Activated CD4-positive, alpha-beta memory T cell treated with anti-CD3 and anti-CD28 coated beads, Interleukin-2, amount 10 ng/mL, durations not matched to agents 7 days and 5 days (primary cell): ENCODE measurements at regions not wholly inside any gene's neighbourhood (a gene's known extent, or its start where the extent isn't known, plus 50 kb on each side); places are given as distances from the start of the nearest gene placed in this dataset.

Source experiments
- CTCF ChIA-PET: fragments of 350-600 bp; sonication (Branson Sonifier 250); formaldehyde crosslinking; loops from one replicate; lab custom pipeline; 2021; ENCODE audit warnings: antibody characterized with exemption, inconsistent platforms; lab: Charles Lee
- POLR2A ChIA-PET: fragments of 350-600 bp; sonication (Branson Sonifier 250); formaldehyde crosslinking; loops from one replicate; lab custom pipeline; 2021; ENCODE audit warnings: antibody characterized with exemption; lab: Charles Lee
- DNase-seq: peaks from one replicate; pipeline ENCODE4 v3.0.0-alpha.2; 2020
- H3K27ac Mint-ChIP-seq: one replicate; pipeline ENCODE4 v1.8.0; 2021; ENCODE audit warnings: mild to moderate bottlenecking, mixed read lengths
- H3K27me3 Mint-ChIP-seq: one replicate; pipeline ENCODE4 v1.8.0; 2021; ENCODE audit warnings: mixed read lengths
- H3K36me3 Mint-ChIP-seq: one replicate; pipeline ENCODE4 v1.8.0; 2021; ENCODE audit warnings: low read depth, mixed read lengths
- H3K4me1 Mint-ChIP-seq: one replicate; pipeline ENCODE4 v1.8.0; 2021; ENCODE audit warnings: mixed read lengths
- H3K4me3 Mint-ChIP-seq: one replicate; pipeline ENCODE4 v1.8.0; 2021; ENCODE audit warnings: mild to moderate bottlenecking, mixed read lengths
- H3K9me3 Mint-ChIP-seq: one replicate; pipeline ENCODE4 v1.8.0; 2021; ENCODE audit warnings: mixed read lengths

- H3K27me3 Mint-ChIP-seq: no peaks in the 10 kb centered on the region
- H3K4me1 Mint-ChIP-seq: no peaks in the 10 kb centered on the region
- H3K27ac Mint-ChIP-seq: no peak overlapping the region
- H3K36me3 Mint-ChIP-seq: no peaks in the 10 kb centered on the region
- DNase-seq: no peak
- CTCF ChIA-PET: no interaction called here
- no peaks in the 10 kb centered on the region for H3K9me3 Mint-ChIP-seq
- H3K4me3 Mint-ChIP-seq: no peak overlapping the region
- POLR2A ChIA-PET: no interaction called here
Observed at GRCh38 chr9:79193501-79194223, 378.1 kb upstream of the TLE4 start.

DNA sequence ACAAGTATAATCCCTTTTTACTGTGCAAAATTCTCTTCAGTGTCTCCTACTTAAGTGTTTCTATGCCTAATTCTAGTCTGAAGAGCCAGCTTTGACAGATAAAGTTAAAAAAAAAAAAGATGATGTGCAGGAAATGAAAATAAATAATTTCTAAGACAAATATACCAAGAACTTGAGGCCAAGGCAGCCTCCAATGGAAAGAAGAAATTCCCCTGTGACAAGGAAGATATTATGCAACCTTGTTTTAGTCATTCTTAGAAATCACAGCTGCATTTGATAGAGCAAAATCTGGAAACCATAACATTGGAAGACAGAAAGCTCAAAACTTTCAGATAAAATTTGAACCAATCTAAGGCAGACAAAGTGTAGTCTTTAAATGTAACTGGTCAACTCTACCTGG is 375.9 kb upstream of the TLE4 start:
- CTCF ChIA-PET: no interaction called here
- no peaks in the 10 kb centered on the region for H3K36me3 Mint-ChIP-seq
- POLR2A ChIA-PET: no interaction called here

DNA sequence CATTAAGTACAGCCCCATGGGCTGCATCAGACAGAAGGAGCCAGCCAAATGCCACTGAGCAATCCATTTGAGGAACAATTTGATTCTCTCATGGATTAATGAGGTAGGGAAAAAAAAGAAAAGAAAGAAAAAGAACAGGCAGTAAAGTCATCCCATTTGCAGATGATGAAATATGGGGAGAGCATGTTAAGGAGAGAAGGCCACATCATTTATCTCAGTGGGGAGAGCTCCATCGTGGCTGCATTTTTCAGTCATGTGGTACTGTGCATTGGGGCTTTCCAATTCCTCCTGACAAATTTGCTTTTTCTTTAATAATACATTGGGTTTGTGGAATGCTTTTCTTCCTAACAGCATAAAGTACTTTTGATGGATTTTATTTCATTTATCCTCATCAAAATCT is 375.2 kb upstream of the TLE4 start:
- no peak overlapping the region for H3K4me3 Mint-ChIP-seq
- H3K27me3 Mint-ChIP-seq: no peaks in the 10 kb centered on the region
- DNase-seq: no peak
- no peaks in the 10 kb centered on the region for H3K9me3 Mint-ChIP-seq
- CTCF ChIA-PET: no interaction called here
- no peaks in the 10 kb centered on the region for H3K4me1 Mint-ChIP-seq
- H3K36me3 Mint-ChIP-seq: no peaks in the 10 kb centered on the region
- POLR2A ChIA-PET: no interaction called here
- H3K27ac Mint-ChIP-seq: no peak overlapping the region

More for the DNA sequence above, 375.9 kb upstream of the TLE4 start:
- Mint-ChIP-seq H3K4me1 (no peaks in the 10 kb centered on the region), H3K9me3 (no peaks in the 10 kb centered on the region), H3K27ac (no peak overlapping the region), H3K27me3 (no peaks in the 10 kb centered on the region), H3K4me3 (no peak overlapping the region)
- no peak for DNase-seq

DNA sequence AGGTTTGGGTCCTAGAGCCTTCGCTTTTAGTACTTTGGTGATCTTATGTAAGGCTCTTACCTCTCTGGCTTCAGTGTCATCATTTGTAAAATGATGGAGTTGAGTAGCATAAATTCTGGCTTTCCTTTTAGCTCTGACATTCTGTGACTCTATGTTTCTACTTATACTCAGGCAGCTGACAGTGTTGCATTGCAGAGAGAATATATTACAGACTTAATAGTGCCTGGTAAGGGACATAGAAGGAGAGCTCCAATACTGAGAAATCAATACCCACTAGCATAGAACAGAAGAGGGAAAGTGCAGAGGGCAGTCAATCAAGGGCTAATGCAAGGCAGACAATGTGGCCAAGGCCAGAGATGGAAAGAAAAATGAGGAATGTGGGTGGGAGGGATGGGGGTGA is 371.4 kb upstream of the TLE4 start:
- Mint-ChIP-seq H3K4me3 (no peak overlapping the region), H3K36me3 (no peaks in the 10 kb centered on the region), H3K27ac (no peak overlapping the region), H3K9me3 (no peaks in the 10 kb centered on the region), H3K27me3 (no peaks in the 10 kb centered on the region), H3K4me1 (no peaks in the 10 kb centered on the region)
- CTCF ChIA-PET: no interaction called here
- no peak for DNase-seq
- POLR2A ChIA-PET: no interaction called here

DNA sequence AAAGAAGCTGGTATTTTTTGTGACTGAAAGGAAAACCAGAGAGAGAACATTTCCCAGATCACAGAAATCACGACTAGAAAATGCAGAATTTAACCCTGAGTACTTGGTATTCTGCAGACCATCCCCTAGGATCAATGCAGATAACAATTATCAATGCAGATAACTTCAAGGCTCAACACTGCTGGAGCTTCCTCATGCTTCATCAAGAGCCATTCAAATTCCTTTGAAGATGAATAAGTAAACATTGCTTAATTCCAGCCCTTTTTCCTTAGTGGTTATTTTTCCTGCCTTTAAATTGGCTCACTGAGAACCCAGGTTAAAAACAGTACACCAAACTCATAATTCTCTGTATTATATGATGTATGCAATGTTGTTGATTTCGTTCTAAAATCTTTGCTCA is 370.1 kb upstream of the TLE4 start:
- ChIA-PET POLR2A (no interaction called here), CTCF (no interaction called here)
- no peaks in the 10 kb centered on the region for H3K9me3 Mint-ChIP-seq
- H3K27me3 Mint-ChIP-seq: no peaks in the 10 kb centered on the region
- H3K4me1 Mint-ChIP-seq: no peaks in the 10 kb centered on the region
- H3K36me3 Mint-ChIP-seq: no peaks in the 10 kb centered on the region
- H3K4me3 Mint-ChIP-seq: no peak overlapping the region
- DNase-seq: no peak
- no peak overlapping the region for H3K27ac Mint-ChIP-seq

DNA sequence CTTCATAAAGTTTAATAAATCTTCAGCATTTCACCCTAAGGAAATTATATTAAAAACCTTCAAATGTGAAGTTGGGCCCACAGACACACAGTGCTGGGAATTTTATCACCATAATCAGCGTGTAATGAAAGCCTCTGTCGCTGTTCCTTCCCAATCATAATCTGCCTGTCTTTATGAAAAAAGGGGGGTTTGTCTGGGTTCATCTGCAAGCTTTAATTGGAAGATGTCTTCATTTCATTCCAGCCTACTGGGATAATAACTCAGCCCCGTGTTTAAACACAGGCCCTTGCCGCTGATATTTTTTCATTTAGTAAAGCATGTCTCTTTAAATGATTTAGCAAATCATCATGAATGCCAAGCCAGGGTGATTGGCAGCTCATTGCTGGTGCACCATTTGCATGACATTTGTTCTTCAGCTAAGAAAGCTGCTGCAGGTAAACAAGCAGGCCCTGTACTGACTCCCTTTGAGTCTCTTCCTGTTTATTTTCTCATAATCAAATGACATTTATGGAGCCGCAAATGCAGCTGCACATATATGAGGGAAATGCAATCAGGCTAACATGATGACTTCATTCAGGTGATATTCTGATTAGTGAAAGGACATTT is 362.9 kb upstream of the TLE4 start:
- no peak overlapping the region for H3K27ac Mint-ChIP-seq
- ChIA-PET POLR2A (no interaction called here), CTCF (no interaction called here)
- H3K9me3 Mint-ChIP-seq: no peaks in the 10 kb centered on the region
- no peak overlapping the region for H3K4me3 Mint-ChIP-seq
- no peaks in the 10 kb centered on the region for H3K36me3 Mint-ChIP-seq
- no peak for DNase-seq
- H3K27me3 Mint-ChIP-seq: no peaks in the 10 kb centered on the region
- no peaks in the 10 kb centered on the region for H3K4me1 Mint-ChIP-seq

GRCh38 chr9:79210541-79211243 is 361.1 kb upstream of the TLE4 start:
- POLR2A ChIA-PET: no interaction called here
- CTCF ChIA-PET: no interaction called here
- Mint-ChIP-seq H3K27ac (no peak overlapping the region), H3K36me3 (no peaks in the 10 kb centered on the region), H3K4me1 (no peaks in the 10 kb centered on the region), H3K9me3 (no peaks in the 10 kb centered on the region), H3K27me3 (no peaks in the 10 kb centered on the region), H3K4me3 (no peak overlapping the region)
- no peak for DNase-seq

GRCh38 chr9:79213417-79214125 is 358.2 kb upstream of the TLE4 start:
- DNase-seq: no peak
- Mint-ChIP-seq H3K27me3 (no peaks in the 10 kb centered on the region), H3K9me3 (no peaks in the 10 kb centered on the region), H3K4me3 (no peak overlapping the region), H3K36me3 (no peaks in the 10 kb centered on the region), H3K4me1 (no peaks in the 10 kb centered on the region), H3K27ac (no peak overlapping the region)
- ChIA-PET POLR2A (no interaction called here), CTCF (no interaction called here)

- Mint-ChIP-seq H3K4me1 (no peaks in the 10 kb centered on the region), H3K27ac (no peak overlapping the region), H3K27me3 (no peaks in the 10 kb centered on the region), H3K4me3 (no peak overlapping the region), H3K9me3 (no peaks in the 10 kb centered on the region), H3K36me3 (no peaks in the 10 kb centered on the region)
- no peak for DNase-seq
- POLR2A ChIA-PET: no interaction called here
- CTCF ChIA-PET: no interaction called here
Observed at GRCh38 chr9:79215821-79216220, 355.9 kb upstream of the TLE4 start.

DNA sequence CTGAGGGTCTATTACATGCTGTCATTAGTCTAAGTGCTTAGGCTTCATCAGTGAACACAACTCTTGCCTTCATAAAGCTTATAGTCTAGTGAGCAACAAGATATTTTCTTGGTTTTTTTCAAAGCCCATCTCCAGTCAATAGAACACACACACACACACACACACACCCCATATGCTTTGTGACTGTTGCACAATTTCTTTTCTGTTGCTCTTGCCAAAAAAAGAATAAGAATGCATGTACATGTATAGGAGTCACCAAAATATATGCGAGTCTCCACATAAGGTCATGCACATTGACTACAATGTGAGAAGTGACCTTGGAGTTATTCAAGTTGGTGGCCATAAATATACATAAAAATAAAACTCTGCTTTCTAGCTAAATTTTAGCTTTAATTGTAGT is 351.5 kb upstream of the TLE4 start:
- Mint-ChIP-seq H3K36me3 (no peaks in the 10 kb centered on the region), H3K9me3 (no peaks in the 10 kb centered on the region), H3K4me1 (no peaks in the 10 kb centered on the region), H3K27ac (no peak overlapping the region), H3K27me3 (no peaks in the 10 kb centered on the region), H3K4me3 (no peak overlapping the region)
- ChIA-PET CTCF (no interaction called here), POLR2A (no interaction called here)
- DNase-seq: no peak

DNA sequence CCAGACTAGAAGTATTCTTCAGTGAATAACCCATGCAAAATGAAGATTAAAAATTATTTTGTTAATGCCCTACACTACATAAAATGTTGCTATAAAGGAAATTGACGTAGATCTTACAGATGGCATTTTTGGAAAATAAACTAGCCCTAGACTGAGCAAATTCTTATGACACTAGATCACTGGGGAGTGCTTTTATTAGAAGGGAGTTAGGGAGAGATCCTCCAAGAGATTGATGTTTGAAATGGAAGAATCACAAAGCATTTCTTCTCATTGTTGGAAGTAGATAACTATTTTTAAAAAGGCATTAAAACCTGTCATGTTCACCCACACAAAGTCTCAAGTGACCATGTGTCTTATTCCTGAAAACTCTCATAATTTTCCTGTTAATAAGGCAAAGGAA is 351.1 kb upstream of the TLE4 start:
- Mint-ChIP-seq H3K27me3 (no peaks in the 10 kb centered on the region), H3K4me3 (no peak overlapping the region), H3K9me3 (no peaks in the 10 kb centered on the region), H3K27ac (no peak overlapping the region), H3K4me1 (no peaks in the 10 kb centered on the region), H3K36me3 (no peaks in the 10 kb centered on the region)
- ChIA-PET POLR2A (no interaction called here), CTCF (no interaction called here)
- DNase-seq: no peak

- Mint-ChIP-seq H3K9me3 (no peaks in the 10 kb centered on the region), H3K36me3 (no peaks in the 10 kb centered on the region), H3K27me3 (no peaks in the 10 kb centered on the region), H3K27ac (no peak overlapping the region), H3K4me1 (no peaks in the 10 kb centered on the region), H3K4me3 (no peak overlapping the region)
- ChIA-PET CTCF (no interaction called here), POLR2A (no interaction called here)
- DNase-seq: no peak
Observed at GRCh38 chr9:79221084-79221483, 350.7 kb upstream of the TLE4 start.

- no peaks in the 10 kb centered on the region for H3K4me1 Mint-ChIP-seq
- no peak for DNase-seq
- no peaks in the 10 kb centered on the region for H3K36me3 Mint-ChIP-seq
- H3K9me3 Mint-ChIP-seq: no peaks in the 10 kb centered on the region
- ChIA-PET CTCF (no interaction called here), POLR2A (no interaction called here)
- H3K27ac Mint-ChIP-seq: no peak overlapping the region
- H3K27me3 Mint-ChIP-seq: no peaks in the 10 kb centered on the region
- H3K4me3 Mint-ChIP-seq: no peak overlapping the region
Observed at GRCh38 chr9:79222483-79222882, 349.3 kb upstream of the TLE4 start.
